GM21723 (cell line): ENCODE measurements at regions not wholly inside any gene's neighbourhood (a gene's known extent, or its start where the extent isn't known, plus 50 kb on each side); places are given as distances from the start of the nearest gene placed in this dataset.
"Not testable (repeated sequence)": the region's sequence is repeated elsewhere in the genome, so short reads cannot be mapped to it uniquely, and the experiment has no call there.

ENCODE experiments used
- ATAC-seq: cut with Tn5 transposase; IDR thresholded peaks from one replicate; pipeline ENCODE4 v1.9.1; 2021; ENCODE audit warnings: mild to moderate bottlenecking, moderate library complexity; ENCODE audit not compliant: unreplicated experiment

DNA sequence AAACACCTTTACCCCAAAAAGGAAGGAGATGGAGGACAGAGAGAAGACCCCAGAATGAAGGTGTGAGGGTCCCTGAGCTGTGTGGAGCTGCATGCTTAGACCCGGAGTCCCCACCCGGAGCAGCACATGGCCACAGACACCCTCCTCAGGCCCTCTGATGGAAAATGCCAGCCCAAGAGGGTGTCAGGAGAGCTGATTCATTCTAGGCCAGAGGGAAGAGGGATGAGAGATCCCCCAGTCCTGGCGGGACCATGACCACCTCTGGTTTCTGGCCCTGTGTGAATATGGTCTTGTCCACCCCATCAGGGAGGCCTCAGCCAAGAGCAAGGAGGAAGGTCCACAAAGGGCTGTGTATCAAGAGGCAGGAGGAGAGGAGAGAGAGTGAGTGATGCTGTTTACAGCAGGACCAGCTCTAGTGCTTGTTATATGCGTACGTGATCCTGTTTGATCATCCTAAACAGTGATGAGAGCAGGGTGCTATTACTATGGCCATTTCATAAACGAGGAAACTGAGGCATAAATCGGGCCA lies 186.6 kb upstream of the HAAO start:
- ATAC-seq = no peak

GRCh38 chr2:42978175-42978886 lies 185.9 kb upstream of the HAAO start:
- ATAC-seq = no peak

DNA sequence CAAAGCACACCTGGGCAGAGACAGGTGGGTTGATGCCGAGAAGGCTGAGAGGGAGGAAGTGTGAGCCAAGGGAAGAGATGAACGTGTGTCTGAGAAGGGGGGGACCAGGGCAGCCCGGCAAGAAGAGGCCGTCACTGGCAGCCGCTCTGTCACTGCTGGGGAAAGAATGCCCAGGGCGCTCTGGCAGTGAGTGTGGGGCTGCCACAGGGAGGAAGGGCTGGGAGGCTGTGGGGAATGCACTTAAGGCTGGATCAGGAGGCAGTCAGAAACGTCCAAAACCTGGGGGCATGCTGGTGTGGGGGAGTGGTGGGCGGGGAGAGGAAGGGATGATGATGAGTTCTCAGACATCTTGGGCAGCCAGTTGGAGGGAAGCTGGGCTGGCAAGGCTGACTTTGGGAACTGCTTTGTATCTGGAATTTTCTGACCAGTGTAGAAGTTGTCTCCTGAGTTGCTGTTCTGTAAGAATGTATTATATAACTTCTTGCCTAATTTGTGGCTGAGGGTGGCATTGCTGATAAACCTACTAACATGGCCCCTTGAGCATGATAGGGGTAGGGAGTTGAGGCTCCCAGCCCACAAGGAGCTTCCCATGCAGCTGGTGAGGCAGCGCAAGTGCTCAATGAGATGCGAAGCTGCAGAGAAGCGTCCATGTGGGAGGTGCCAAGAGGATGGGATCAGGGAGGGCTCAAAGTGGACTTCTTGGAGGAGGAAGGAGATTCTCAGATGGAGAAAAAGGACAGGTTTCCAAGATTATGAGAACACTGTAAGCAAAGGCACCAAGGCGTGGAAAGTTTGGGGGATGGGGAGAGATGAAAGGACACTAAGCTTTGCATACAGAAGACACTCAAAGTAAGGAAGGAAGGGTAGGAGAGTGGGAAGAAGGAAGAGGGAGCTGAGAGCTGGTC lies 185.1 kb upstream of the HAAO start:
- ATAC-seq = no peak

DNA sequence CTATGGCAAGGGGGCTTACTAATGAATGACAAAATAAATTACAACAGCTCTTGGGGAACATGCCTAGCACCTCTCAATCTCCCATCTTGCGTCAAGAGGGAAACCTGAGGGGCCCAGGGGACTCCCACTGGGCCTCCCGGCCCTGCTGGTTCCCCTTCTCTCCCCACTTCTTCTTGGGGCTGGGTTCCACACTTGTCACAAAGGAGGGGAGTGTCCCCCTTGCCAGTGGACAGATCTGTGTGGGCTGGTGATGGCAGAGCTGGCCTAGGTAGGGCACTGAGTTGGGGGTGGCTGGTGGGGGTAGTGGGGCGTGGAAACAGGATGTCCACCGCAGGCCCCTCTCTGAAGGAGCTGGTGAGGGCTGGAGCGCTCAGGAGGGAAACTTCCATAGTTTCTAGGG lies 184.0 kb upstream of the HAAO start:
- ATAC-seq = no peak

DNA sequence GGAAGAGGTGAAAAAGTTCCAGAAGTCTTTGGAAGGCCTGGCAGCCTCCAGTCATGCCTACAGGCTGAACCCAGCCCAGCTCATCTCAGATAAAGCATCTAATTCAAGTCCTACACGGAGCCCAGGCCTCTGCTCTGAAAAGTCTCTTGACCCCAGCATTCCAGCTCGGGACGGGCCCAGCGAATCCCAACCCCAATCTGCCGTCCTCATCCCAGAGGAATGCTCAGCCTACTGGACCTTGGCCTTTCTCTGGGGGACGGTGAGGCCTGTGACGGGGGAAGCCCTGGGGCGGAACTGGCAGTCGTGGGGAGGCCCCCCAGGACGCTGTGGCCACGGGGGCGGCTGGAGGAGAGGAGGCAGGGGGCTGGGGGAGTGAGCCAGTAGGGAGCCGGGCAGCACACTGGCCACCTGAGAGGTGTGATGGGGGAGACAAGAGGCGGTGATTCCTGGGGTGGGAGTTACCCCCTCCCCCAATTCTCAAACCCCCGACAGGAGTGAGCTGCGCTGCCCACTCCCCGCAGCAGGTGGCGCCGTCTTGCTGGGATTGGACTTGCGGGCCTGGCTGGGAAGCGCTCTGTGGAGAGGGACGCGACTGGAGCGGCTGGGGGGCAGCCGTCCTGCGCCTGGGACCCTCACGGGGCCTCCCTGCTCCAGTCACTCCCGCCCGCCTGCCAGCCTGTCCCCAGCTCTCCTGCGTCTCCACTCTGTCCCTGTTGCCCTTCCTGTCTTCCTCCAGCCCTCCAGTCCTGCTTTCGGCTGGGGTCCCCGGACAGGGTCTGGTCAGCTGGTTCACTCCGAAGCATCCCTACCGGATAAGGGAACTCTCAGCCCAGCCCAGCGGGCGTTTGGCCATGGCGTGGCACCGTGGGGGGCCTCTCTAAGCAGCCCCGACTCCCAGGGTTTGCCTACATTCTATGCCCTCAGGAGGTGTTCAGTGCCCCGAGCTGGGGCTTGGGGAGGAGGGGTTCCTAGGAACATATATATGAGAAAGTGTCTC lies 182.6 kb upstream of the HAAO start:
- ATAC-seq = no peak

- no peak for ATAC-seq
These were observed 181.9 kb upstream of the HAAO start for GRCh38 chr2:42974169-42974720.

GRCh38 chr2:42973726-42974125 lies 181.3 kb upstream of the HAAO start:
- no peak for ATAC-seq

DNA sequence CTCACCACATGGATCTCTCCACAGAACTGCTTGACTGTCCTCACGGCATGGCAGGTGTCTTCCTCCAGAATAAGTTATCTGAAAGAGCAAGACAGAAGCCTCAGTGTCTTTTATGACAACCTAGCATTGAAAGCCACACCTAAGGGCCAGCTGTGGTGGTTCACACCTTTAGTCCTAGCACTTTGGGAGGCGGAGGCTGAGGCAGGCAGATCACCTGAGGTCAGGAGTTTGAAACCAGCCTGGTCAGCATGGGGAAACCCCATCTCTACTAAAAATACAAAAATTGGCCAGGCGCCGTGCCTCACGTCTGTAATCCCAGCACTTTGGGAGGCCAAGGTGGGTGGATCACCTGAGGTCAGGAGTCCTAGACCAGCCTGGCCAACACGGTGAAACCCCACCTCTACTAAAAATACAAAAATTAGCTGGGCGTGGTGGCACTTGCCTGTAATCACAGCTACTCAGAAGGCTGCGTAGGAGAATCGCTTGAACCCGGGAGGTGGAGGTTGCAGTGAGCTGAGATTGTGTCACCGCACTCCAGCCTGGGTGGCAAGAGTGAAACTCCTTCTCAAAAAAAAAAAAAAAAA lies 180.6 kb upstream of the HAAO start:
- not testable (repeated sequence) for ATAC-seq

DNA sequence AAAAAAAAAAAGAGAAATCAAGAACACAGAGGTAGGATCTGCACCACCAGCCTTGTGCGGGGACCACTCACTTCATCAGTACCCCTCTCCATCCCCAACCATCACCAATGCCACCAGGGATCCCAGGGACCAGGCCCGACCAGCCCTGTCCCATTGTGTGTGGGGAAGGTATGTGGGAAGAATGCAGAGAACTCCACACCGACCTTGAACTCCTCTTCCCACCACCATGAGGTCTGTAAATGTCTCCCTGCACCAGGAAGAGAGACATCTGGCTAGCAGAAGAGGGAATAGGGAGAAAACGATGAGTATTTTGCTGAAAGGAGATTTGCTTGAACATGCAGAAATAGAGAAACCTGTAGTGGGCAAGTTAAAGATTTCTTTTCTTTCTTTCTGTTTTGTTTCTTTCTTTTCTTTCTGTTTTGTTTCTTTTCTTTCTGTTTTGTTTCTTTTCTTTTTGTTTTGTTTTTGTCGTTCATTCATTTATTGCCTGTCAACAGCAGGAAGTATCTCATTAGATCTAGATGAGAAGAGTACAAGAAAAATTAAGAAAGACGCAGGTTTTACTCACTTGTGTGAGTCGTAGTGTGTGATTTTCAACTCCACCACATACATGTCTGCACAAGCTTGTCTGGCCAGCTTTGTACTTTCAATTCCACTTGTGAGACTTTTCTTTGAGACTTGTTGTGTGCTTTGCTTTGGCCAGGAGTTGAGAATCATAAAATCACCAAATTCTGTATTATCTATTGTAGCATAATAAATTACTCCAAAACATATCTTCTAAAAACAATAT lies 179.8 kb upstream of the HAAO start:
- ATAC-seq = no peak

- no peak for ATAC-seq
These were observed 179.0 kb upstream of the HAAO start for GRCh38 chr2:42971381-42971780.

DNA sequence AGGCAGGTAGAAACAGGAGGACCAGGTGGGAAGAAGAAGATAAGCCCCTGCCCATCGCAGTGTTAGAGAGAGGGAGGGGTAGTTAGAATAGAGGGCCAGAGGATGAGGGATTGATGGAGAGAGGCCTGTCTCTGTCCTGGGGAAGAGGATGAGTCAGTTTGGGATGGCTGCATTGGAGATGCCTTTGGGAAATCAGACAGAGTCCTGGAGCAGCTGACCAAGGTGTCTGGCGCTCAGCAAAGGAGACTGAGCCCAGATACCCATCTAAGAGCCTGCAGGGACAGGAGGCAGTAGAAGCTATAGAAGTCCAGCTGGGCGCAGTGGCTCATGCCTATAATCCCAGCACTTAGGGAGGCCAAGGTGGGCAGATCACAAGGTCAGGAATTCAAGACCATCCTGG lies 177.8 kb upstream of the HAAO start:
- no peak for ATAC-seq

GRCh38 chr2:42969231-42970150 lies 177.1 kb upstream of the HAAO start:
- no peak for ATAC-seq

- no peak for ATAC-seq
These were observed 175.7 kb upstream of the HAAO start for GRCh38 chr2:42967959-42968674.

GRCh38 chr2:42965910-42966309 lies 173.5 kb upstream of the HAAO start:
- ATAC-seq = no peak

DNA sequence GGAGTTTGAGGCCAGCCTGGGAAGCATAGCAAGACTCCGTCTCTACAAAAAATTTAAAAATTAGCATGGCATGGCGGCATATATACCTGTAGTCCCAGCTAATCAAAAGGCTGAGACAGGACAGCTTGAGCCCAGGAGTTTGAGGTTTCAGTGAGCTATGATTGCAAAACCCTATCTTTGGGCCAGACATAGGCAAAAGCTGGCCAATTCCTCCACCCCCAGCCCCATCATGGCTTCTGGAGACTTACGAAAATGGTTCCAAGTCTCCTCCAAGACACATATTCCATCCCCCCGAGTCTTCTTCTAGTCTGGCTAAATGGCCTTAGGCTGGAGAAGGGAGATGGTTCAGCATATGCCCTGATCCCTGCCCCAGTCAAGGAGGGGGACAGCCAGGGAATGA lies 172.8 kb upstream of the HAAO start:
- no peak for ATAC-seq

- ATAC-seq = no peak
These were observed 172.2 kb upstream of the HAAO start for GRCh38 chr2:42964439-42965083.

GRCh38 chr2:42963452-42964068 lies 171.2 kb upstream of the HAAO start:
- ATAC-seq = no peak
